Thymus (tissue), 11 donors: ENCODE measurements at regions not wholly inside any gene's neighbourhood (a gene's known extent, or its start where the extent isn't known, plus 50 kb on each side); places are given as distances from the start of the nearest gene placed in this dataset.

Experiments used
- DNase-seq, 9 donors: peaks; one replicate each; pipeline ENCODE4 v3.0.0-alpha.2; 2013; ENCODE audit warnings: low spot score in 9 of 9, low read depth in 6 of 9, missing footprints in 1 of 9
- H3K27ac ChIP-seq, 2 donors: one replicate each; pipeline ENCODE4 v1.5.1; 2013; ENCODE audit warnings: control low read depth in 1 of 2, low read depth in 1 of 2, low read length in 1 of 2, mild to moderate bottlenecking in 1 of 2, moderate library complexity in 1 of 2
- H3K27me3 ChIP-seq, 2 donors: one replicate each; pipeline ENCODE4 v1.5.1; 2013; ENCODE audit warnings: low read length in 1 of 2; ENCODE audit not compliant: control insufficient read depth in 2 of 2, insufficient read depth in 1 of 2
- H3K36me3 ChIP-seq, 2 donors: one replicate each; pipeline ENCODE4 v1.5.1; 2013; ENCODE audit warnings: low read length in 1 of 2, mild to moderate bottlenecking in 1 of 2, moderate library complexity in 1 of 2; ENCODE audit not compliant: control insufficient read depth in 2 of 2, insufficient read depth in 2 of 2
- H3K4me1 ChIP-seq, 2 donors: one replicate each; pipeline ENCODE4 v1.5.1; 2013; ENCODE audit warnings: low read length in 2 of 2; ENCODE audit not compliant: control insufficient read depth in 2 of 2, insufficient read depth in 2 of 2
- H3K4me3 ChIP-seq, 2 donors: one replicate each; pipeline ENCODE4 v1.5.1; 2013; ENCODE audit warnings: low read length in 2 of 2, control low read depth in 1 of 2, mild to moderate bottlenecking in 1 of 2
- H3K9me3 ChIP-seq, 2 donors: one replicate each; pipeline ENCODE4 v1.5.1; 2013; ENCODE audit warnings: low read length in 1 of 2, mild to moderate bottlenecking in 1 of 2; ENCODE audit not compliant: control insufficient read depth in 2 of 2, insufficient read depth in 1 of 2
- WGBS: extraction: QIAGEN DNeasy Blood & Tissue Kit; methylation state at CpG from one replicate; pipeline ENCODE4 v1.1.7; 2013; 5-methylcytosine and 5-hydroxymethylcytosine counted together
- donor health status: healthy.

DNA sequence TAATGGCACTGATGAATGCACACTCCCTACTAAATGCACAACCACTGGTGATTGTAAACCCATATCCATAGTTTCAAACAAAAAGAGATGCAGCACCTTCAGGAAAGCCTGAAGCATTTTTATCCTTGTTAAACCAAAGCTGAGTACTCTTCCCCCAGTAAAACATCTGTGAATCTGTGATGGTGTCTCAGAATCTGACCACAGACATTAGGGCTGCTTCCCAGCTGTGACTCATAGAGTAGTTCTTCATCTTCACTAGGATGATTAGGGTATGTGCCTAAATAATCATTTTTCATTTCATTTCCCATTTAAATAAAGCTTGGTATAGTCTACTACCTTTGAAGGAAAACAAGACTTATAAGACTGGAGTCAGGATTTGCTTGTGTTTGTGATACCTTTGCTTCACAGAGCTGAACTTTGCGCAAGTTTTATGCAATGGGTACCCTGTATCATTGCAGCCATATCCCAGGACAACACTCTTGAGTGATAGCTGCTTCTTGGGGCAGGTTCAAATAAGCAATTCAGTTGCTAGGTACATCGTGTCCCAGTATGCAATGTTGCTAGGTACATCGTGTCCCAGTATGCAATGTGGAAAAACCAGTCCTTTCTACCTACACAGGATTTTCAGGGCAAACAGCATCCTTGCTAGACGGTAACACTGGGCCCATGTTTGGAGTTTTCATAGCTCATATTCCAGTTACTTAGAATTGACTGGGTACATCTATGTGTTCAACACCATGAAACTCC, 277.1 kb downstream of the IRS2 start:
- Histone ChIP-seq H3K4me1 (no peaks in the 10 kb centered on the region), H3K9me3 (peaks cover 0 to 5% of the 10 kb centered on the region in 2 donors), H3K27me3 (no peaks in the 10 kb centered on the region), H3K27ac (no peak overlapping the region), H3K4me3 (no peak overlapping the region), H3K36me3 (no peaks in the 10 kb centered on the region)
- DNase-seq = no peak
- 95% methylated on average over 4 of the region's 4 CpGs for WGBS

DNA sequence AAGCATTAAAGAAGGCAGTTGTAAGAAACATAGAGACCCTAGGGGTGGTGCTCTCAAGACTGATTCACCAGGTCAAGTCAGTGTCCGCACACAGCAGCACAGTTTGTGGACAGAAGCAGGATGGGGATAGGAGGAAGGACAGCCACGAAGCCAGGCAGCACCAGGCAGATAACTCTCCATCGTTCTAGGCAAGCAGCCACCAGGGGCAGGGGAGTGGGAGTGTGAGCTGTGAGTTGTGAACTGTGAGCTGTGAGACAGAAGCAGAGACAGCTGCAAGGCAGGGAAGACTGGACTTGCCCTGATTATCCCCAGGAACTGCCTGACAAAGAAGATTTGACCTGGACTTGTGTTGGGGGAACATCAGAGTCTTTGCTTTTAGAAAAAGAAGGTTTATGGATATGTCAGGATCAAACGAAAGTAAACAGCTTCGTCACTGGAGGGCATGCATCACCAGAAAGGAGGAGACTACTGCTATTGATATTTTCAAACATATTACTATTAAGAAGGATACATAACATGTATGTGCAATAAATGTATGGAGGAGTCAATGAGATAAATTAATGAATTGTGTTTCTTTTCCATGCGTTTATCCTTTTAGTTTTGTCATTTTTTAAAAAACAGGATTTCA, 286.1 kb downstream of the IRS2 start:
- Histone ChIP-seq H3K36me3 (no peaks in the 10 kb centered on the region), H3K27me3 (no peaks in the 10 kb centered on the region), H3K27ac (no peak overlapping the region), H3K4me3 (no peak overlapping the region), H3K4me1 (no peaks in the 10 kb centered on the region), H3K9me3 (no peaks in the 10 kb centered on the region)
- no peak for DNase-seq
- WGBS = 69% methylated on average over 6 of the region's 6 CpGs

DNA sequence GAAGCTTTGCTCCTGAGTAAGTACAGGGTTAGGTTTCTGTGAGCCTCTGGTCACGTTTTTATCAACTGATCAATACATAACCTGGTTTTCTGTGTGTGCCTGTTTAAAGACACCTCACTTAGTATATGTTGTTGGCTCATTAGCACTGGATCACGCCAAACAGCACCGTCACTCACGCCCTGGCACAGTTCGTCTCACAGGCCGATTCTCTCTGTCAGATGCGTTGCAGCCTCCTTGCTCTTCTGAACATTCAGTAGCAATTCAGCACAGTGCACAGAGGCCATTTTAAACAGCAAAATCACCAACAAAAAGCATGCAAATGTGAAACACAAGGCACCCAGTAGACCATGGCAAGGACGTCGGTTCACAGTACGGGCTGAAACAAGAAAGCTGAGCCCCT, 288.5 kb downstream of the IRS2 start:
- no peak overlapping the region for H3K27ac ChIP-seq
- no peak overlapping the region for H3K4me3 ChIP-seq
- WGBS = 95% methylated on average over 10 of the region's 10 CpGs
- H3K36me3 ChIP-seq = no peaks in the 10 kb centered on the region
- H3K9me3 ChIP-seq = no peaks in the 10 kb centered on the region
- DNase-seq = no peak
- H3K27me3 ChIP-seq = no peaks in the 10 kb centered on the region
- H3K4me1 ChIP-seq = no peaks in the 10 kb centered on the region

DNA sequence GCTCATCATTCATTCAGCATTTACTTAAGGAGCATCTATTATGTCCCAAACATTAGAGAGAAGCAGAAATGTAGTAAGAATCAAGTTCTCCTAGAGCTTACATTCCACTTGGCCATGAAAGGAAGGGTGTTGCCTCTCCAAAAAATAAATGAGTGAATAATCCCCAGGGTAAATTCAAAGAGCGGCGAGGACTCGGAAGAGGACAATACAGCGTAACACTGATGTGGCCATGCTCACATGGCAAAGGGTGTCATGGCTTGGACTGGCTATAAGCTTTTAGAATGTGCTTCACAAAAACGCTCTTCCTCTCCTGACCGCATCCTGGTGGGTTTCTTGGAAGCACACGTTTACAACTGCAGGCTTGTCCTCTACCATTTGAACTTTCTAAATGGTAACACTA, 290.2 kb downstream of the IRS2 start:
- H3K27ac ChIP-seq = no peak overlapping the region
- no peaks in the 10 kb centered on the region for H3K9me3 ChIP-seq
- no peaks in the 10 kb centered on the region for H3K36me3 ChIP-seq
- H3K27me3 ChIP-seq = no peaks in the 10 kb centered on the region
- H3K4me3 ChIP-seq = no peak overlapping the region
- no peak for DNase-seq
- 87% methylated on average over 7 of the region's 7 CpGs for WGBS
- H3K4me1 ChIP-seq = no peaks in the 10 kb centered on the region

DNA sequence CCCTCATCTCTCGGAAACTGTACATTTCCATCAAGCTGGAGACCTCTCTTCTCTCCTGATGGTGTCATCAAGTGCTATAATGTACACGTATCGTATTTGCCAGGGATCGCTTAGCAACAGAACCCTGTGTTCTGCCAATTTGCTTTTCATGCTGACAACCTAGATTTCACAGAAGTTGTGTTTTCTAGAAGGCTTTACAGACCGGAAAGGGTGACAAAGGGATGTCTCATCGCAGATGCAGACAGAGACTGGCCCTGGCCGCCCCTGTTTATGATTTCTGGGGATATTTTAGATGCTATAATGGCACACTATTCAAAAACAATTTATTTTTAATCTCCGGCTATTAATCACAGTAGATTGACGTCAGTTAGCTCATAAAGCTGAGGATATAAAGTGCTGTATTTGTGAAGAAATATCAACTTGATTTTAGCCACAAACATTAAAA, 291.4 kb downstream of the IRS2 start:
- no peak overlapping the region for H3K27ac ChIP-seq
- WGBS = 90% methylated on average over 9 of the region's 9 CpGs
- H3K4me3 ChIP-seq = no peak overlapping the region
- H3K36me3 ChIP-seq = no peaks in the 10 kb centered on the region
- H3K27me3 ChIP-seq = no peaks in the 10 kb centered on the region
- H3K9me3 ChIP-seq = no peaks in the 10 kb centered on the region
- DNase-seq = no peak
- H3K4me1 ChIP-seq = no peaks in the 10 kb centered on the region

DNA sequence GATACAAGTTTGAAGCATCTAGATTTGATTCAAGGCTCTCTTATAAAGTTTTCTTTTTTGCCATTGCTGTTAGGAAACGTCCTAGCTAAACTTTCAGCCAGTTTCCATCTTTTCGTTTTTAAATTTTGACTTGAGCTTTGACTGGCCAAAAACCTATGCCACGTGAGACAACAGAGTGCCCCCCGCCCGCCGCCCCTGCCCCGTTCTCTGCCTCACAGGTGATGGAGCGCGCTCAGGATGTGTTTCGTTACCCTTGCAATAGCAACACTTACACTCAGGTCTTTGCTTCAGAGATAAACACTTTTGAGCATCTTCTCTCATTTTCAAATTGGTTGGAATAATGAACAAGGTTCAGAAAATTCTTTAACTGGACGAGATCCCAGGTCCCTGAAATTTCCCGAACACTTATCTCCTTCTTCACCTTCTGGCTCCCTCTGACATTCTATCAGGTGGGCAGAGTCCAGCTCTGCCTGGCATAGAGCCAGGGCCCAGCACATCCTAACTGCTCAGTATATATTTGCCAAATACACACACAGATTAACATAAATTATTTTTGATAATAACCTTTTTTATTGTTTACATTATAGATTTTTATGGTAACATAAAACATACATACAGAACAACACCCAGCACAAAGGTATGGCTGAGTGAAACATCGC, 301.1 kb downstream of the IRS2 start:
- no peak overlapping the region for H3K4me3 ChIP-seq
- WGBS = 94% methylated on average over 13 of the region's 13 CpGs
- DNase-seq = no peak

DNA sequence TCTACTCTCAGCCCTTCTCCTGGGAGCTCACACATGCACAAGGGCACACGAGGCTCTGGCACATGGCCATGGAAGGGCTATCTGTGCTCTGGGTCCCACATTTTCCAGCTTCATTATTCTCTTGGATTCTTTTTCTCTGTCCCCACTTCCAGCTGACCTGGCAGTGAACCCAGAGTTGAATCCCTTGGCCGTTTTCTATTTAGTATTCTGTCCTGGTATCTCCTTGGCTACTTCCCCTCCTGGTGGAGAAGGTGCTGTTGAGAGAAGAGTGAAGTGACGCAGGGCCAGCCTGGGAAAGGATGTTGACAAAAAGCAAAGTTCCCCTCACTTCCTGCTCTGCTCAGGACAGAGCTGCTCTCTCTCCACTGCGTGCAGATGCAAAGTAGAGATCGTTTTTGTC, 303.1 kb downstream of the IRS2 start:
- H3K27me3 ChIP-seq = no peaks in the 10 kb centered on the region
- no peaks in the 10 kb centered on the region for H3K36me3 ChIP-seq
- 39% methylated on average over 5 of the region's 5 CpGs for WGBS
- peak in 1 of 9 donors; percentile 9 for DNase-seq
- H3K27ac ChIP-seq = no peak overlapping the region
- no peaks in the 10 kb centered on the region for H3K9me3 ChIP-seq
- no peaks in the 10 kb centered on the region for H3K4me1 ChIP-seq
- H3K4me3 ChIP-seq = no peak overlapping the region

More for the DNA sequence above, 301.1 kb downstream of the IRS2 start:
- Histone ChIP-seq H3K27me3 (no peaks in the 10 kb centered on the region), H3K4me1 (no peaks in the 10 kb centered on the region), H3K27ac (no peak overlapping the region), H3K36me3 (no peaks in the 10 kb centered on the region), H3K9me3 (no peaks in the 10 kb centered on the region)

DNA sequence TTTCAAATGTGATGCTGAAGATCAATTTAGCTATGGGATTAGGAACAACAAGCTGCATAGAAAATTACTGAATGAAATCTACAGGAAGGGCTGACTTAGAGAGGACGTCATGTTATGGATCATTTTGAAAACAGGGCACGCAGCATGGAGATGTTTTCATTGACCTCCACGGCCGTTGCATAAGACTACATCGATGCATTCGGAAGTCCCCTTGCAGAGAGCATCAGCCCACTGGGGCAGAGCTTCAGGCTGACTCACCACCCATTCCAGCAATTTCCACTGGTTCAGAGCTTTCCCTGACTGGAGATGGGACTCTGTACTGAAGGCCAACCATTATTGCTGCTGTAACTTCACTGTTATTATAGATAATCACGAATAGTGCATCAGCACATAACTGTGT, 305.3 kb downstream of the IRS2 start:
- WGBS = 94% methylated on average over 7 of the region's 7 CpGs
- H3K27me3 ChIP-seq = no peaks in the 10 kb centered on the region
- H3K36me3 ChIP-seq = no peaks in the 10 kb centered on the region
- H3K4me3 ChIP-seq = no peak overlapping the region
- H3K4me1 ChIP-seq = no peaks in the 10 kb centered on the region
- no peak for DNase-seq
- H3K27ac ChIP-seq = no peak overlapping the region
- no peaks in the 10 kb centered on the region for H3K9me3 ChIP-seq
